HG03135 (cell line): ENCODE measurements at regions not wholly inside any gene's neighbourhood (a gene's known extent, or its start where the extent isn't known, plus 50 kb on each side); places are given as distances from the start of the nearest gene placed in this dataset.
A peak's percentile ranks its signal among the peaks of the same experiment; 100 is the strongest.
"Not testable (repeated sequence)": the region's sequence is repeated elsewhere in the genome, so short reads cannot be mapped to it uniquely, and the experiment has no call there.

Source experiments
- ATAC-seq: cut with Tn5 transposase; IDR thresholded peaks from one replicate; pipeline ENCODE4 v1.9.1; 2021; ENCODE audit warnings: mild to moderate bottlenecking, moderate library complexity; ENCODE audit not compliant: unreplicated experiment

GRCh38 chr7:32658034-32658433 lies 162.7 kb downstream of the AVL9 start:
- peak; percentile 31 for ATAC-seq

- not testable (repeated sequence) for ATAC-seq
Observed at GRCh38 chr7:32654549-32654948, 159.3 kb downstream of the AVL9 start.

- not testable (repeated sequence) for ATAC-seq
Observed at GRCh38 chr7:32650356-32650755, 155.1 kb downstream of the AVL9 start.

- ATAC-seq: no peak
Observed at GRCh38 chr7:32648408-32649156, 153.3 kb downstream of the AVL9 start.

- not testable (repeated sequence) for ATAC-seq
Observed at GRCh38 chr7:32645255-32645654, 150.0 kb downstream of the AVL9 start.

- ATAC-seq: no peak
Observed at GRCh38 chr7:32643194-32643593, 147.9 kb downstream of the AVL9 start.

- no peak for ATAC-seq
Observed at GRCh38 chr7:32639122-32639521, 143.8 kb downstream of the AVL9 start.

GRCh38 chr7:32638479-32639121 lies 143.3 kb downstream of the AVL9 start:
- ATAC-seq: peak; percentile 91
